GM19372 (cell line): ENCODE measurements at regions not wholly inside any gene's neighbourhood (a gene's known extent, or its start where the extent isn't known, plus 50 kb on each side); places are given as distances from the start of the nearest gene placed in this dataset.

Experiments used
- ATAC-seq: cut with Tn5 transposase; IDR thresholded peaks from one replicate; pipeline ENCODE4 v1.9.1; 2021; ENCODE audit warnings: mild to moderate bottlenecking, low read depth, moderate library complexity; ENCODE audit not compliant: unreplicated experiment

GRCh38 chr1:81700728-81701470, 99.8 kb upstream of the ADGRL2 start:
- no peak for ATAC-seq

- no peak for ATAC-seq
These were observed 101.5 kb upstream of the ADGRL2 start for GRCh38 chr1:81699234-81699633.

GRCh38 chr1:81695741-81696140, 105.0 kb upstream of the ADGRL2 start:
- ATAC-seq: no peak

- ATAC-seq: no peak
These were observed 107.4 kb upstream of the ADGRL2 start for GRCh38 chr1:81693316-81693715.

DNA sequence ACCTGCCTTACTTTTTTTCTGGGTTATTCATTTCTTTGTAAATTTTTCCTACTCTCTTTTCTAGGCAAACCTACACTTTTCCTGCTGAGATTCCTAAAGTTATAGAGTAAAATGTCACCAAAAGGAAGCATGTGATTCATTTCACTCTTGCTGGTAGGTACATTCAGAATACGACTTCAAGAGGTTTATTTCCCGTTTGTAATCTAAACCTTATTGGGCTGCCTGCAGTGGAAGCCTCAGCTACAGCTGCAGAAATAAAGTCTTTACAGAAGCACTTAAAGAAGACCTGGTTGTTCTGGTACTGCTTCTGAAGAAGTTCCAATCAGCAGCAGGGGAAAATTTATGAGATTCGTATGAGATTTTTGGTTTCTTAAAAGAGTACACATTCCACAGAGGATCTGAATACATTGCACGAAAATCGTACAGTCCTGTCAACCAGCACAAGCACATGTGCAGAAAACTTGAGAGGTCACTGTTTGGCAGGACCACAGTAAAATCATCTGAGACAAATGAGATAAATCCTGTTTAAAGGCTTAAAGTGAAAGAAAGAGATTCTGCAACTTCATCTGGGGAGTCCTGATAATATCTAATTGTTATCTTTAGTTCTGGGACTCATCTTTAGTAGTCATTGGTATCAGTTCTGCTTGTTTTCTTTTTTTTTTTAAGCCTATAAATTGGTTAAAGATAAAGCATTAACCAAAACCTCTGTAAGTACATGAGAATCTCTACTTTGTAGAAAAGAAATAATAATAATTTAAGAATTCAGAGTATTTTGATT, 109.9 kb upstream of the ADGRL2 start:
- ATAC-seq: no peak

- ATAC-seq: no peak
These were observed 111.2 kb upstream of the ADGRL2 start for GRCh38 chr1:81689531-81689941.

DNA sequence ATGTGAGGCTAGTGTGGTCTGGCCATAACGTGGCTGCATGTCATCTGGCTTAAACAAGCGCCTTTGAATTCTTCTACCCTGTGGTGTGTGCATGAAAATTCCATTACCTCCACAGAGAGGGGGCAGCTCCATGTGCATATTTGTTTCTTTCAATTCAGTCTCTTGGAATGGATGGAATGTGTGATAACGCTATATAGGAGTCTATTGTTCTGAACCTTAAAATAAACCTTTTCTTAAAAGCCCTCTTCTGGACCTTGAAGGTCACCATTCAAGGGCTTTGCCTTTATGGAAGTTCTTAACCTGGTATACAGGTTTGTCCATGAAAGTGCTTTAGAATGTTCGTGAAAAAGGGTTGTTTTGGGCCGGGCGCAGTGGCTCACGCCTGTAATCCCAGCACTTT, 118.2 kb upstream of the ADGRL2 start:
- no peak for ATAC-seq

DNA sequence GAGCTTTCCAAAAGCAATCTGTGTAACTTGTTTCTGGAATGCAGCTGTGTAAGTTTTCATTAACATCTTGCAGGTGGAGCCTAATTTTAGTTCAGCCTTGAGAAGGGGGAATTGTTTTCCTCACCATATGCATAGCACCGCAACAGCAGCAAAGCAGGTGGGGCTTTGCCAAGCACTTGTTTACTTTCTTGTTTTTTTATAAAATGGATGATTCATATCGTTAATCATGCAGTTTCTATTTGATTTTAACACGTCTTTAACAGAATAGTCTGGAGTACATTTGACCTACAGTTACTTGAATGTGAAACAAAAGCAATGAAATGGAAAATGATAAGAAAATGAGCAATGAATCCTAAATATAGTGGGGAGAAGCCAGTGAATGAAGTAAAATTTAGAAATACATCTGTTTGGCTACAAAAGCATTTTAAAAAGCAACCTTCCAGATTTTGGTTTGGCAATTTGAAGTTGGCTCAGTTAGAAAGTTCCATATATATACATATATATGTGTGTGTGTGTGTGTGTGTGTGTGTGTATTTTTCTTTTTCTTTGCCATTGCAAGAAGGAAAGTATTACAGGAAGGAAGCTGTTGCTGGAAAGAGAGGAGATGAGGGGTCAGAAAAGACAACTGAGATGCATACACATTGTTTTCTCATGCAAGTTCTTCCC, 119.0 kb upstream of the ADGRL2 start:
- no peak for ATAC-seq

GRCh38 chr1:81681114-81681513, 119.6 kb upstream of the ADGRL2 start:
- no peak for ATAC-seq

DNA sequence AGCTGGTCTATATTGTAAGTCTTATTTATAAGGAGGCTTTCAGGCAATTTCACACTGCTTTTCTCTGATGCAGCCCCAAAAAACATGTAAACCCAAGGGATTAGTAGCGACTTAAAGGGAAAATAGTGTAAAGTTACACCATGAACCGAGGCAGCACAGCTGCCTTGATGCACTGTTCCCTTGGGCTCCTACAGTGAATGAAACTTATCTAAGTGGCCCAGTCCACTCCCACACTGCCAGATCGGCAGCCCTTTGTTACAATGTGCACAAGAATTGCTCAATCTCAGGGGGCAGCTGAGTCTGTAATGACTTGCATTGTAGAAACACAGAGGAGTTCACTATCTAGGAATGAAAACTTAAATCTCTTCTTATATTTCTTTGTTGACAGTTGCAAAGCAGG, 120.8 kb upstream of the ADGRL2 start:
- no peak for ATAC-seq

DNA sequence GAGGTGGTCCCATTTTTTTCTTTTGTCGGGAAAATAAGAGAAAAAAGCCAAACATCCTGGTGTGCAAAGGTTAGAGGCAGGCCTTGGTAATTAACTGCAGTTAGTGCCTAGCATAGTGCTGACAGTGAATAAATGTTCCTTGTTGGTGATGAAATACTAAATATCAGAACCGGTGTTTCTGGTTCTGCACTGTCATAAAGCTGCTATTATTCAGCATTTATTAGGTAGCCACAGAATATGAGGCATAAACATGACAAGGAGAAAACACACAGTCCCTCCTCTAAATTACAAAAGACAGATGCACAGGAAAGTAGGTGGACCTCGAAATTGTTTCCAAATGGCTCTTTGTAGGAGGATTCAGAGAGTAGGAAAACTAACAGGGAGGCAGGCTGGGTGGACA, 122.0 kb upstream of the ADGRL2 start:
- ATAC-seq: no peak

DNA sequence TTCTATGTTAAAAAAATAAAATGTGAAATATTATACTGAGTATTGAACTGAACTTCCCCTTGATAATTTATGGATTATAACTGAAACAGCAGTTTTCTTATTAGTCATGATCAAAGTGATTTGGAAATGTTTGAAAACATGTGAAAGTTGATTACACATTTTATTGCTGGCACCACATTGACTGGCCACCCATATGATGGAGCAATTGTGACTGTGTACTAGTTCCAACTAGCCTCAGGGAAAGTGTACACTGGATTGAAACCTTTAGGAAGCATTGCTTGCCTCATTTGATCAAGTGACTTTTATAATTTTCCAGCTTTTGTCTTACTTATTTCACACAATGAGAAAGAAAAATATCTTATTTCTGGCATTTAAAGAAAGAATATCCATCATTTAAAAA, 128.0 kb upstream of the ADGRL2 start:
- ATAC-seq: no peak

DNA sequence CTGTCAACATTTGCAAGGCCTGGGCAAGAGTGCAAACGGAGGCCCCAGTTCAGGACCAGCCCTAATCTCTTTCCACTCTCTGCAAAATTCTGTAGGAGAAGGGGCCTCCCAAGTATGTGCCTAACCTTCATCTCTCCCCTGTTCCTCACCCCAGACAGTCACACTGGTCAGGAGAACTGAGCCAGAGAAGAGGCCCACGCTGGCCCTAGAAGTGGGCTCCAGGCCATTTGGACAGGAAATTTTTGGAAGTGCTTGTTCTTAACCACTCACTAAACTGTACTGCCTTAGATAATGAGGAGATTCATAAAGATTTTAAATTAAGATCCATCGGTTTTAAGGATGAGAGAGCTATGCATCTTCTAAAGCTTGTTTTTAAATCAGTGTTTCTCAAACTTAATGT, 129.7 kb upstream of the ADGRL2 start:
- ATAC-seq: no peak

GRCh38 chr1:81670286-81670685, 130.4 kb upstream of the ADGRL2 start:
- ATAC-seq: no peak

DNA sequence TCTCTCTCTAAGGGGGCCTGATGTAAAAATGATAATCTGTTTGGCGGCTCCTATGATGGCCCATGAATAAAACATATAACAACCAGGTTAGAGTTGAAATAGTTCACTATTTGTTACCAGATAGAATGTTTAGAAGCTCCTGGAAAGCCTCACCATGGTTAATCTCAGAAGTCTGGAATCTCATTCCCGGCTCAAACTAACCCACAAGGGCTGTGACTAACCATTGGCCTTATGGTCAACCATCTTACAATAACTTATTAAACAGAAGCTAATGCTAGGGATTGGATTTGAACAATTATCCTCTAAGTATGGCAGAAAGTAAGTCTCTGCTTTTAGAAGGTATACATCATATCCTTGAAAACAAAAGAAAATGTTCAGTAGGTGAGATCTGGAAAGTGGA, 134.1 kb upstream of the ADGRL2 start:
- ATAC-seq: no peak

GRCh38 chr1:81664341-81664740, 136.4 kb upstream of the ADGRL2 start:
- ATAC-seq: no peak

DNA sequence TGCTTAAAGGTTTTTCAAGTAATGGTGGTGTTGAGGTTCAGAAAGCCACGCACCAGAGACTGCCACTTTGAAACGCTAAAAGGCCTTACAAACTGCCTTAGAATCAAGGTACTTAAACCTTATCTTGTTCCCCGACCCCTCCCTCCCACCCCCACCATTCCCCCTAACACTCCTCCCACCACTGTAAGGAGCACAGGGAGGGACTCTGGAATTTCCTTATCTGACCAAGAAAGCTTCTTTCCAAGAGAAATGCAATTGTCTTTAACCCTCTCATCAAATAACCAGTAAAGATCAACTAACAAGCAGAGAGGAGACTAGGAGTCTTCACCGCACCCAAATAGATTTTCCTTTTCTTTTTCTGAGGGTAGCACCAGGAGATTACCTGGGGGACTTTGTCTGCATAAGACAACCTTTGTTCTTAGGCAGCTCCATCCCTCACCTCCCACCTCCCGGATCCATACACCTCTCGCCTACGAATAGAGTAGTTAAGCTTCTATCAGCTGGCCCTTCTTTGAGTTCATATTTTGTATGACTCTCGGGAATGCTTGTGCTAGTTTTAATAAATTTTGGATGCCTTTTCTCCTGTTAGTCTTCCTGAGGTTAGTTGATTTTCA, 137.7 kb upstream of the ADGRL2 start:
- ATAC-seq: no peak

DNA sequence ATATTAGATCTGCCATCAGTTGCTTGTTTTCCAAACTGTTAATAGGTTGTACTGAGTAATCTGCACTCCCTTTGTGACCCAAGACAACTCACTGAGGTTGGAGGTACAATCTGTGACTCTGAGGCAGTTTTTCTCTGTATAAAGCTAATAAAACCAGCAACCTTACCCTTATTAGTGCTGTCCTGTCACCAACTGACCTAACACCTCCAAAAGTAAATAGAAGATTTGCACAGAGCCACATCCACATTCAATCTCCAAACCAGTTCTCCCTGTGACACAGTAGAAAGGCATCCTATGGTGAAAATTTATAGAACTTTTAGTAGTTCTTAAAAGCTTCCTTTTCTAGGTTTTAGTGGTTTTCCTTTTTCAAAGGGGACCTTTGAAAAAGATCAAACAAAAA, 140.4 kb upstream of the ADGRL2 start:
- no peak for ATAC-seq

DNA sequence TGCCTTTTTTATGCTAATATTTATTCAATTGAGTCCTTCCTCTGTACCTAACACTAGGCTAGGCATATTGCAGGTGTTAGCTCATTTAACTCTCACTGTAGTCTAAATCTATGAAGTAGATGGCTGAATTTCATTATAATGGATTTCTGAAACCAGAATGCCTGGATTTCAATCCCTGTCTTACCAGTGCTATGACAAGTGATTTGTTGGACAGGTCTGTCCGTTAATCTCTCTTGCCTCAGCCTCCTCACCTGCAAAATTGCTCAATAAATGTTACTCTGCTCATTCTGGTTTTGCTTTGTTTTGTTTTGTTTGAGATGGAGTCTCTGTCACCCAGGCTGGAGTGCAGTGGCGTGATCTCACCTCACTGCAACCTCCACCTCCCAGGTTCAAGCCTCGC, 146.1 kb upstream of the ADGRL2 start:
- ATAC-seq: no peak

GRCh38 chr1:81654147-81654546, 146.6 kb upstream of the ADGRL2 start:
- no peak for ATAC-seq

DNA sequence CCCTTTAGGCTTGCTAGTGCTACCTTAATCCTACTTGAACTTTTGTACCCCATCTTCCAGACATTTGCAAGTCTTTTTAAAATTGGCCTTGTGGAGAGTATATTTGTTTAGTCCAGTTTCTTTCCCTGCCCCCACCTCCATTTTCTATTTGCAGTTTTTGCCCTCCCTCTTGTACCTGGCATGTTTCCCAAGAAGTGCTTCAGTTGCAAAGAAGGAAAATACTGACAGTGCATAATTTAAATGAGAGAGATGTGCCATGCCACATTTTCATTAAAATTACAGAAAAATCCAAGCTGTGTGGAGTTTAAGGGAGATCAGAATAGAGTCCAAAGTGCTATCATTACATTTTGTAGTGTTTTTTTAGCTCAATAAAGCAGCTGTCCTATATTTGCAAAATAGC, 150.0 kb upstream of the ADGRL2 start:
- ATAC-seq: no peak
